ENCODE measurements at regions not wholly inside any gene's neighbourhood (a gene's known extent, or its start where the extent isn't known, plus 50 kb on each side); places are given as distances from the start of the nearest gene placed in this dataset.

DNA sequence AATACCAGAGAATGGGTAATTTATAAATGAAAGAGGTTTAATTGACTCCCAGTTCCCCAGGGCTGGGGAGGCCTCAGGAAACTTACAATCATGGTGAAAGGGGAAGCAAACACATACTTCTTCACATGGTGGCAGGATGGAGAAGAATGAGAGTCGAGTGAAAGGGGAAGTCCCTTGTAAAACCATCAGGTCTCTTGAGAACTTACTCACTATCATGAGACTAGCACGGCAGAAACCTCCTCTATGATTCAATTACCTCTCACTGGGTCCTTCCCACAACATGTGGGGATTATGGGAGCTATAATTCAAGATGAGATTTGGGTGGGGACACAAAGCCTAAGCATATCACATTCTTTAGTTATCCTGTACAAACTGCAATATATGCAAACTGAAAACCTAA lies 609.4 kb downstream of the MTRR start:
- Histone ChIP-seq H3K4me1 (no peaks in the 10 kb centered on the region), H3K27me3 (no peaks in the 10 kb centered on the region), H3K36me3 (no peaks in the 10 kb centered on the region), H3K9me3 (no peaks in the 10 kb centered on the region), H3K4me3 (ENCODE audit: low read depth, low read length) (no peak overlapping the region)
- TF ChIP-seq CTCF (IDR thresholded peaks at IDR 0.05; ENCODE audit: low read depth, low read length), result no peak
- no peak for DNase-seq

DNA sequence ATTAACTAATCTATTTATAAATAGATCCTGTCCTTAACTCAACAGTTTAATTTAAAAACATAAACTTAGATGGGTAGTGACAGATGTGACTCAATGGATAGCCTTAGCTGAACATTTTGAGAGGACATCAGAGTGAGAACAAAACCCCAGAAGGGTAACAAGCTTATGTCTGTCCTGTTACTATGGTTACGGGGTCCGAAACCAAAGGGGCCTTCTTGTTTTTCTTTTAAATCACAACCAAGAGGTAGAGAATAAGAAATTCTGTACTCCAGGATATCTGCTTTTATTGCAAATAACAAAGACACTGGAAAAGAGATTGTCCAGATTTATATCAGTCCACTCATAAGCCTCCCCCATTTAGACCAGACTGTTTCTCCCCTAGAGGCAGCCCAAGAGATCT lies 612.1 kb downstream of the MTRR start:
- no peak for TF ChIP-seq CTCF (IDR thresholded peaks at IDR 0.05; ENCODE audit: low read depth, low read length)
- H3K9me3 ChIP-seq, result no peaks in the 10 kb centered on the region
- no peaks in the 10 kb centered on the region for H3K4me1 ChIP-seq
- H3K36me3 ChIP-seq, result no peaks in the 10 kb centered on the region
- H3K27me3 ChIP-seq, result no peaks in the 10 kb centered on the region
- no peak overlapping the region for H3K4me3 ChIP-seq (ENCODE audit: low read depth, low read length)
- no peak for DNase-seq

GRCh38 chr5:8491254-8491653 lies 622.3 kb downstream of the MTRR start:
- DNase-seq, result no peak
- Histone ChIP-seq H3K9me3 (no peaks in the 10 kb centered on the region), H3K4me3 (ENCODE audit: low read depth, low read length) (no peak overlapping the region), H3K27me3 (no peaks in the 10 kb centered on the region), H3K4me1 (no peaks in the 10 kb centered on the region), H3K36me3 (no peaks in the 10 kb centered on the region; the same call in 1 of the 2 replicates)
- TF ChIP-seq CTCF (IDR thresholded peaks at IDR 0.05; ENCODE audit: low read depth, low read length), result no peak

DNA sequence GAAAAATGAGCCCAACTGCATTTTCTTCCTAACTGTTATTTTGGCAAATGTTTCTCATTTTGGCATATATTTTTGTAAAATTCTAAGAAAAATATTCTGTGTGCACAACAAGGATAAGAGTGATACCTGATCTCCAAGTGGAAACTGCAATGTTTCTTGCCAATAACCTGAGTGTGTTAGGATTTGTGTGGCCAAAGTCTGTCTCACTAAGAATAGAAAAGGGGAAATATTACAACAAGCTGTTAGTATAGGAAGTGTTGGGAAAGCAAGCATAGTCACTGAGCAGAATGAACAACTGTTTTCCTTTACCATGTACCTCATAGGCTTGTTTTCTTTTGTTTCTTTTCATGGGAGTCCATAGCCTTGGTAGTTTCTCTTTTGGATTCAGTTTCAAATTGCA lies 624.2 kb downstream of the MTRR start:
- H3K4me1 ChIP-seq, result no peaks in the 10 kb centered on the region
- no peak for DNase-seq
- H3K4me3 ChIP-seq (ENCODE audit: low read depth, low read length), result no peak overlapping the region
- no peaks in the 10 kb centered on the region for H3K9me3 ChIP-seq
- H3K27me3 ChIP-seq, result no peaks in the 10 kb centered on the region
- H3K36me3 ChIP-seq, result no peaks in the 10 kb centered on the region; the same call in 1 of the 2 replicates
- TF ChIP-seq CTCF (IDR thresholded peaks at IDR 0.05; ENCODE audit: low read depth, low read length), result no peak

DNA sequence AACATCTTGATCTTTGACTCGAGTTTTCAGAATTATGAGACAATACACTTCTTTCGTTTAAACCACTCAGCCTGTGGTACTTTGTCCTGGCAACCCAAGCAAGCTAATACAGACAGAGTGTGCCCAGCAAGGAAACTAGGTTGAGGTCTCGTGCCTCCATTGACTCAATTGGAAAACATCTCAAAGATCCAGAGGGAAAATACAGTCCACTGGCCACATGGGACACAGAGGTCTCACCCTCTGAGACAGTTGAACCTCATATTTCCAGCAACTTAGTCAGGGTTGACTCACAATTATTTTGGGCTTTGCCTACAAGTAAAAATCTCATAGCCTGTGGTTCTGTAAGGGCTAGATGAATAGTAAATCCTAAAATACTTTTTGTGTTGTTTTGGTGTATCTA lies 631.5 kb downstream of the MTRR start:
- Histone ChIP-seq H3K9me3 (no peaks in the 10 kb centered on the region), H3K4me1 (no peaks in the 10 kb centered on the region), H3K27me3 (no peaks in the 10 kb centered on the region), H3K4me3 (ENCODE audit: low read depth, low read length) (no peak overlapping the region), H3K36me3 (no peaks in the 10 kb centered on the region)
- no peak for DNase-seq
- no peak for TF ChIP-seq CTCF (IDR thresholded peaks at IDR 0.05; ENCODE audit: low read depth, low read length)

- TF ChIP-seq CTCF (IDR thresholded peaks at IDR 0.05; ENCODE audit: low read depth, low read length), result no peak
- H3K27me3 ChIP-seq, result no peaks in the 10 kb centered on the region
- no peaks in the 10 kb centered on the region for H3K36me3 ChIP-seq
- H3K4me1 ChIP-seq, result no peaks in the 10 kb centered on the region
- no peaks in the 10 kb centered on the region; the same call in 1 of the 2 replicates for H3K9me3 ChIP-seq
- no peak overlapping the region for H3K4me3 ChIP-seq (ENCODE audit: low read depth, low read length)
- no peak for DNase-seq
Measured at GRCh38 chr5:8505196-8505595, 636.2 kb downstream of the MTRR start.
